Chondrocyte (in vitro differentiated cells): ENCODE measurements at regions not wholly inside any gene's neighbourhood (a gene's known extent, or its start where the extent isn't known, plus 50 kb on each side); places are given as distances from the start of the nearest gene placed in this dataset.

Experiments used
- DNase-seq: peaks from one replicate; pipeline ENCODE4 v3.0.0; 2021; ENCODE audit warnings: mixed read lengths, low spot score
- H3K27ac Mint-ChIP-seq: one replicate; pipeline ENCODE4 v1.8.0; 2021; ENCODE audit warnings: mild to moderate bottlenecking, moderate library complexity, mixed read lengths; ENCODE audit not compliant: unreplicated experiment
- H3K27me3 Mint-ChIP-seq: 2 replicates; pipeline ENCODE4 v1.8.0; 2021; ENCODE audit warnings: low read depth, mixed read lengths
- H3K36me3 Mint-ChIP-seq: 2 replicates; pipeline ENCODE4 v1.8.0; 2021; ENCODE audit warnings: low read depth, mixed read lengths
- H3K4me1 Mint-ChIP-seq: 2 replicates; pipeline ENCODE4 v1.8.0; 2021; ENCODE audit warnings: low read depth, mild to moderate bottlenecking, mixed read lengths
- H3K4me3 Mint-ChIP-seq: one replicate; pipeline ENCODE4 v1.8.0; 2021; ENCODE audit warnings: mild to moderate bottlenecking, moderate library complexity, mixed read lengths; ENCODE audit not compliant: unreplicated experiment
- H3K9me3 Mint-ChIP-seq: 2 replicates; pipeline ENCODE4 v1.8.0; 2021; ENCODE audit warnings: low read depth, mixed read lengths
- CTCF ChIP-seq: fragments of 200-600 bp; sonication (generic); IDR thresholded peaks from 2 replicates; pipeline ENCODE4 v1.5.0; 2021; ENCODE audit warnings: antibody characterized with exemption, mild to moderate bottlenecking, moderate library complexity

- no peak for DNase-seq
- H3K4me1 Mint-ChIP-seq, result peaks cover 10% of the 10 kb centered on the region
- H3K4me3 Mint-ChIP-seq, result no peak overlapping the region
- H3K27ac Mint-ChIP-seq, result no peak overlapping the region
- H3K27me3 Mint-ChIP-seq, result peaks cover 11% of the 10 kb centered on the region
- H3K9me3 Mint-ChIP-seq, result peaks cover 6% of the 10 kb centered on the region
- no peak for TF ChIP-seq CTCF
- H3K36me3 Mint-ChIP-seq, result no peaks in the 10 kb centered on the region
Measured at GRCh38 chr14:65187421-65188049, 85.2 kb upstream of the MAX start.

- no peak for DNase-seq
- H3K27ac Mint-ChIP-seq, result no peak overlapping the region
Measured at GRCh38 chr14:65190312-65190711, 88.0 kb upstream of the MAX start.

GRCh38 chr14:65191716-65192115 is 89.4 kb upstream of the MAX start:
- no peaks in the 10 kb centered on the region for H3K4me1 Mint-ChIP-seq
- no peak for TF ChIP-seq CTCF
- peaks cover 2% of the 10 kb centered on the region for H3K36me3 Mint-ChIP-seq
- DNase-seq, result no peak
- H3K4me3 Mint-ChIP-seq, result no peak overlapping the region
- H3K27me3 Mint-ChIP-seq, result peaks cover 9% of the 10 kb centered on the region
- H3K27ac Mint-ChIP-seq, result no peak overlapping the region
- no peaks in the 10 kb centered on the region for H3K9me3 Mint-ChIP-seq

More at GRCh38 chr14:65190312-65190711, 88.0 kb upstream of the MAX start:
- H3K27me3 Mint-ChIP-seq, result peaks cover 11% of the 10 kb centered on the region
- no peak overlapping the region for H3K4me3 Mint-ChIP-seq
- H3K36me3 Mint-ChIP-seq, result no peaks in the 10 kb centered on the region
- H3K9me3 Mint-ChIP-seq, result no peaks in the 10 kb centered on the region
- no peak for TF ChIP-seq CTCF
- H3K4me1 Mint-ChIP-seq, result no peaks in the 10 kb centered on the region

GRCh38 chr14:65192686-65193085 is 90.4 kb upstream of the MAX start:
- H3K27ac Mint-ChIP-seq, result no peak overlapping the region
- no peak for DNase-seq
- H3K4me1 Mint-ChIP-seq, result no peaks in the 10 kb centered on the region
- H3K36me3 Mint-ChIP-seq, result peaks cover 2% of the 10 kb centered on the region
- TF ChIP-seq CTCF, result no peak
- H3K9me3 Mint-ChIP-seq, result no peaks in the 10 kb centered on the region
- no peak overlapping the region for H3K4me3 Mint-ChIP-seq
- peaks cover 2% of the 10 kb centered on the region for H3K27me3 Mint-ChIP-seq

GRCh38 chr14:65193916-65194590 is 91.7 kb upstream of the MAX start:
- no peak for DNase-seq
- no peak overlapping the region for H3K4me3 Mint-ChIP-seq
- no peak overlapping the region for H3K27ac Mint-ChIP-seq
- no peaks in the 10 kb centered on the region for H3K9me3 Mint-ChIP-seq
- no peaks in the 10 kb centered on the region for H3K27me3 Mint-ChIP-seq
- no peak for TF ChIP-seq CTCF
- H3K36me3 Mint-ChIP-seq, result peaks cover 2% of the 10 kb centered on the region
- no peaks in the 10 kb centered on the region for H3K4me1 Mint-ChIP-seq
